Activated B cell treated with CpG ODN at 0.5 μM for 24 hours (primary cell): ENCODE measurements at regions not wholly inside any gene's neighbourhood (a gene's known extent, or its start where the extent isn't known, plus 50 kb on each side); places are given as distances from the start of the nearest gene placed in this dataset.

Experiments
- ATAC-seq: fragments of 200-7000 bp; cut with Tn5 transposase; one replicate; pipeline ENCODE4 v1.10.0; 2021; ENCODE audit warnings: low read depth, mild to moderate bottlenecking, moderate library complexity
- CTCF ChIA-PET: fragments of 350-600 bp; sonication (Branson Sonifier 250); formaldehyde crosslinking; loops from one replicate; lab custom pipeline; 2021; ENCODE audit warnings: antibody characterized with exemption; lab: Charles Lee
- POLR2A ChIA-PET: fragments of 350-600 bp; sonication (Branson Sonifier 250); formaldehyde crosslinking; loops from one replicate; lab custom pipeline; 2021; ENCODE audit warnings: antibody characterized with exemption; lab: Charles Lee
- DNase-seq: peaks from one replicate; pipeline ENCODE4 v3.0.0; 2022
- H3K27ac Mint-ChIP-seq: one replicate; pipeline ENCODE4 v1.8.0; 2020; ENCODE audit warnings: mixed read lengths
- H3K27me3 Mint-ChIP-seq: one replicate; pipeline ENCODE4 v1.8.0; 2021; ENCODE audit warnings: mixed read lengths
- H3K36me3 Mint-ChIP-seq: one replicate; pipeline ENCODE4 v1.8.0; 2021; ENCODE audit warnings: low read depth, mixed read lengths
- H3K4me1 Mint-ChIP-seq: one replicate; pipeline ENCODE4 v1.8.0; 2021; ENCODE audit warnings: mixed read lengths
- H3K4me3 Mint-ChIP-seq: one replicate; pipeline ENCODE4 v1.8.0; 2020; ENCODE audit warnings: mild to moderate bottlenecking, mixed read lengths
- H3K9me3 Mint-ChIP-seq: one replicate; pipeline ENCODE4 v1.8.0; 2020; ENCODE audit warnings: mixed read lengths
- intact Hi-C: fragments of 100-400 bp; cut with micrococcal nuclease; formaldehyde crosslinking; loops from one replicate; pipeline ENCODE4 v1.15.1; 2024
- TF ChIP-seq, protein P1 (sequence below): fragments of 200-600 bp; IDR thresholded peaks from one replicate; pipeline ENCODE4 v1.8.0; 2022; ENCODE audit warnings: antibody characterized with exemption, mild to moderate bottlenecking

DNA sequence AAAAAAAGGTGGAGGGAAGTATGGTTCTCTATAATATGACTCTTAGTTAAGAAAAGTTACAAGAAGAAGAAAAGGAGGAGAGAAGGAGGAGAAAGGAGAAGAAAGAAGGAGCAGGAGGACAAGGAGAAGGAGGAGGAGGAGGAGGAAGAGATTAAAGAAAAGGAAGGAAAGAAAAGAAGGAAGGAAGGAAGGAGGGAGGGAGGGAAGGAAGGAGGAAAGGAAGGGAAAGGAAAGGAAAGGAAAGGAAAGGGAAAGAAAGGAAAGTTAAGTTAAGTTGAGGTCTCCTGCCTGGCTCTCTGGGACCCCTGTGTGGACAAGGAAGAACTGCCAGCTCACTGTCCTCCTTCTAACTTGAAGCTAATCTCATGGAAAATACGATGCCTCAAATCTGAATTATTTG, 429.5 kb downstream of the TSHZ3 start:
- no peak for DNase-seq
- ChIA-PET CTCF (no interaction called here), POLR2A (no interaction called here)
- TF ChIP-seq, protein P1, sequence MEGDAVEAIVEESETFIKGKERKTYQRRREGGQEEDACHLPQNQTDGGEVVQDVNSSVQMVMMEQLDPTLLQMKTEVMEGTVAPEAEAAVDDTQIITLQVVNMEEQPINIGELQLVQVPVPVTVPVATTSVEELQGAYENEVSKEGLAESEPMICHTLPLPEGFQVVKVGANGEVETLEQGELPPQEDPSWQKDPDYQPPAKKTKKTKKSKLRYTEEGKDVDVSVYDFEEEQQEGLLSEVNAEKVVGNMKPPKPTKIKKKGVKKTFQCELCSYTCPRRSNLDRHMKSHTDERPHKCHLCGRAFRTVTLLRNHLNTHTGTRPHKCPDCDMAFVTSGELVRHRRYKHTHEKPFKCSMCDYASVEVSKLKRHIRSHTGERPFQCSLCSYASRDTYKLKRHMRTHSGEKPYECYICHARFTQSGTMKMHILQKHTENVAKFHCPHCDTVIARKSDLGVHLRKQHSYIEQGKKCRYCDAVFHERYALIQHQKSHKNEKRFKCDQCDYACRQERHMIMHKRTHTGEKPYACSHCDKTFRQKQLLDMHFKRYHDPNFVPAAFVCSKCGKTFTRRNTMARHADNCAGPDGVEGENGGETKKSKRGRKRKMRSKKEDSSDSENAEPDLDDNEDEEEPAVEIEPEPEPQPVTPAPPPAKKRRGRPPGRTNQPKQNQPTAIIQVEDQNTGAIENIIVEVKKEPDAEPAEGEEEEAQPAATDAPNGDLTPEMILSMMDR: no peak
- Mint-ChIP-seq H3K36me3 (no peaks in the 10 kb centered on the region), H3K9me3 (peaks cover 7% of the 10 kb centered on the region), H3K4me3 (no peak overlapping the region), H3K4me1 (no peaks in the 10 kb centered on the region), H3K27me3 (no peaks in the 10 kb centered on the region), H3K27ac (no peak overlapping the region)
- intact Hi-C loops: no loop called here
- ATAC-seq: no peak

DNA sequence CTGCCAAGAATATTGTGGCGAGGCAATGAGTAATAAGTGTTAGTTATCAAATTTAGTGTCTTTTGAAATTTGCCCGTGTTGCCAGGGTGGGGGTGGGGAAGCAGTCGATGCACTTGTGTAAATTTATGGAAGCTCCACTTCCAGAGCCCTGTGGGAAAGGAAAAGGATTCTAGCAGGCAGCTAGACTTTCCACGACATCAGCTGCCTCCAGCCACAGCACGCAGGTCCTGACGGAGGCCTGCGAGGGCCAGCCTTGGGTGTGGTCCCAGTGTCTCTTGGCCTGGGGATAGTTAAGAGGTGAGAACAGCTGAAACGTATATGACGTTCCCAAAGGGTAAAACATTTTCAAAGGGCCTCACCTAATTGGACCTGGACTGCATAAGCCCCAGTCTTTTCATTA, 433.0 kb downstream of the TSHZ3 start:
- POLR2A ChIA-PET: no interaction called here
- intact Hi-C loops: no loop called here
- H3K4me3 Mint-ChIP-seq: no peak overlapping the region
- no peaks in the 10 kb centered on the region for H3K36me3 Mint-ChIP-seq
- TF ChIP-seq, protein P1: no peak
- no peak overlapping the region for H3K27ac Mint-ChIP-seq
- ATAC-seq (no peak), DNase-seq (no peak)
- CTCF ChIA-PET: no interaction called here
- peaks cover 7% of the 10 kb centered on the region for H3K9me3 Mint-ChIP-seq
- no peaks in the 10 kb centered on the region for H3K27me3 Mint-ChIP-seq
- H3K4me1 Mint-ChIP-seq: no peaks in the 10 kb centered on the region

DNA sequence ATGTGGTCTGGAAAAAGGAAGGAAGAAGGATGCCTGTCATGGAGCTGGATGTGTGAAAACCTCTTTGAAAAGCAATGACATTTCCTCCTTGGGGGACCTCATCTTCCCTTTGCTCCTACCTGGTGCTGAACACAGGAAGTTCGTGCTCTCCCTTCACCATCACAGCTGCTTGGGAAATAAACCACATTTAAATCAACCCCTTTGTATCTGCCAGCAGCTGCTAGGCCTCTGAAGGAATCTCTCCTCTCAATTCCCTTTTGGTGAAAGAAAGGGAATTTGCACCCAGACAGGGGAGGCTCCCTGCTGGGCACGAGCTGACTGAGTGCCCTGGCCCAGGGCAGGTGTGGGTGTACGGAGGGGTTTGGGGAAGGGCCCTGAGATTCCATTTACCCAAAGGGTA, 437.7 kb downstream of the TSHZ3 start:
- POLR2A ChIA-PET: no interaction called here
- Mint-ChIP-seq H3K4me3 (no peak overlapping the region), H3K36me3 (no peaks in the 10 kb centered on the region), H3K9me3 (no peaks in the 10 kb centered on the region), H3K4me1 (no peaks in the 10 kb centered on the region), H3K27me3 (no peaks in the 10 kb centered on the region), H3K27ac (no peak overlapping the region)
- ATAC-seq (no peak), DNase-seq (no peak)
- intact Hi-C loops: no loop called here
- CTCF ChIA-PET: no interaction called here
- TF ChIP-seq, protein P1: no peak

DNA sequence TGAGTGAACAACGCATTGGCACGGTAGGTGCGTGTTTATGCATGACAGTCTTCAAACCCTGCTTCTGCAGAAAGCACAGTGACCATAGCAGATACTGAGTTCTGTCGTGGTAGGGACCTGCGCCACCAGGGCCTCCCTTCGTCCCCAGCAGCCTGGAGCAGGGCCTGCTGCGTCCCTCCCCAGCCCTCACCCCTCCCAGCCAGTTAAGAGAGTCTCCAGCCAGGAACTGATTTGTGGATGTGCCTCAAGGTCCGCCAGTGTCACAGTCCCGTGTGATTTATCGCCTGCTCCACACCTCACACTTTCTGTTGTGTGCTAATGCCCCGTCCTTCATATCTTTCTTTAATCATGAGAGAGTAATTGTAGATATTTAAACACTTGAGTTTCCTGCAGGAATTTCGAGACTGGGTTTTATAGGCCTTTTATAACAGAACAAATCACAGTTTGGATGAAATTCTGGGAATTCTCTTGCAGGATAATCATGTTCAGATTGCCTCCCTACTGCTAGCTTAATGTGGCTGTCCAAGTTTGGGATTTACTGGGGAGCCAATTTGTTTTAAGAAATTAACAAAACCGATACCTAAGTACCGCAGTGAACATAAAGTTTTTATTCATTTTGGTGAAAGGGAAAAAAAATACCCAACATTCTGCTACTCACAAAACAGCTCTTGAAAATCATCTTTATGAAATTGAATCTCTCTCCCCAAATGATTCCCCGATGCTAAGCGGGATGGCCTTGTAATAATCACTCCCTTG, 438.6 kb downstream of the TSHZ3 start:
- Mint-ChIP-seq H3K27me3 (no peaks in the 10 kb centered on the region), H3K4me1 (no peaks in the 10 kb centered on the region), H3K4me3 (no peak overlapping the region), H3K9me3 (no peaks in the 10 kb centered on the region), H3K27ac (no peak overlapping the region), H3K36me3 (no peaks in the 10 kb centered on the region)
- ATAC-seq: no peak
- TF ChIP-seq, protein P1: no peak
- DNase-seq: no peak
- ChIA-PET POLR2A (no interaction called here), CTCF (no interaction called here)
- intact Hi-C loops: no loop called here

DNA sequence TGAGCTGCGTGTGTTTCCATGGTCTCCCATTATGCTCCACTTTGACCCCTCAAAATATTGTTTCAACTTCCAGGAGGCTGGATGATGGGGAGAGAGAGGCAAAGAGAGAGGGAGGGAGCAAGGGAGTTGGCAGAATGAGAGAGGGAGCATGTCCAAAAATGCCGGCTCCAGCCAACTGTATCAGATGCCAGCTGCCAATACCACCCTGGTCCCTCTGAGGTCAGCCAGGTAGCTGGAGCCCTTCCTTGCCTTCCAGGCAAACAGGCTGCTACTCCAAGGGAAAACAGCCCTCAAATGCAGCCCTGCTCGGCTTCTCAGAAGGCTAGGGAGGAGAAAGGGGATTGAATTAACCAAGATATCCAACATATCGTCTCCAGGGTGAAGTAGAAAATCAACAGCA, 440.0 kb downstream of the TSHZ3 start:
- no peaks in the 10 kb centered on the region for H3K27me3 Mint-ChIP-seq
- intact Hi-C loops: no loop called here
- no peaks in the 10 kb centered on the region for H3K4me1 Mint-ChIP-seq
- TF ChIP-seq, protein P1: no peak
- H3K36me3 Mint-ChIP-seq: no peaks in the 10 kb centered on the region
- POLR2A ChIA-PET: no interaction called here
- CTCF ChIA-PET: no interaction called here
- ATAC-seq (no peak), DNase-seq (no peak)
- peaks cover 3% of the 10 kb centered on the region for H3K9me3 Mint-ChIP-seq
- no peak overlapping the region for H3K4me3 Mint-ChIP-seq
- no peak overlapping the region for H3K27ac Mint-ChIP-seq
